ENCODE measurements at regions not wholly inside any gene's neighbourhood (a gene's known extent, or its start where the extent isn't known, plus 50 kb on each side); places are given as distances from the start of the nearest gene placed in this dataset.

GRCh38 chr15:47412802-47413201 is 304.5 kb upstream of the SEMA6D start:
- BruUV-seq (replicated peaks), result no TSS peak
- DNase-seq (ENCODE audit: low spot score), result no peak
- H3K9me3 ChIP-seq (ENCODE audit: low read depth, low read length, poor library complexity, severe bottlenecking), result no peaks in the 10 kb centered on the region
- H3K27me3 ChIP-seq (replicated peaks; ENCODE audit: insufficient read depth, low read depth, low read length, poor library complexity), result no peaks in the 10 kb centered on the region
- intact Hi-C loops (cut with micrococcal nuclease; ENCODE audit: unreplicated experiment), result no loop called here
- POLR2A ChIA-PET (ENCODE audit: low non-redundant PET), result no interaction called here
- peak overlapping the region; percentile 46 for H3K27ac ChIP-seq (ENCODE audit: low read depth, low read length, poor library complexity, severe bottlenecking)
- CTCF ChIA-PET, result no interaction called here
- no peaks in the 10 kb centered on the region for H3K36me3 ChIP-seq (ENCODE audit: insufficient read depth, low read length, poor library complexity, severe bottlenecking)
- TF ChIP-seq CTCF (conservative IDR thresholded peaks at IDR 0.05; ENCODE audit: low read depth, low read length) (no peak), EZH2 (IDR thresholded peaks at IDR 0.05; ENCODE audit: borderline replicate concordance, low read depth, low read length, poor library complexity, severe bottlenecking) (no peak)
- no peak overlapping the region for H3K4me3 ChIP-seq (ENCODE audit: low read depth, low read length, poor library complexity, severe bottlenecking)
- H3K4me1 ChIP-seq (ENCODE audit: insufficient read depth, low read length, poor library complexity, severe bottlenecking), result peaks cover 77% of the 10 kb centered on the region

- TF ChIP-seq EZH2 (IDR thresholded peaks at IDR 0.05; ENCODE audit: borderline replicate concordance, low read depth, low read length, poor library complexity, severe bottlenecking) (no peak), CTCF (conservative IDR thresholded peaks at IDR 0.05; ENCODE audit: low read depth, low read length) (no peak)
- DNase-seq (ENCODE audit: low spot score), result peak; percentile 50
- CTCF ChIA-PET, result no interaction called here
Observed at GRCh38 chr15:47414207-47414606, 303.1 kb upstream of the SEMA6D start.

GRCh38 chr15:47415539-47415971 is 301.8 kb upstream of the SEMA6D start:
- intact Hi-C loops (cut with micrococcal nuclease; ENCODE audit: unreplicated experiment), result no loop called here
- Histone ChIP-seq H3K4me1 (ENCODE audit: insufficient read depth, low read length, poor library complexity, severe bottlenecking) (peaks cover 66% of the 10 kb centered on the region), H3K27me3 (replicated peaks; ENCODE audit: insufficient read depth, low read depth, low read length, poor library complexity) (no peaks in the 10 kb centered on the region), H3K4me3 (ENCODE audit: low read depth, low read length, poor library complexity, severe bottlenecking) (peak overlapping the region; percentile 3), H3K9me3 (ENCODE audit: low read depth, low read length, poor library complexity, severe bottlenecking) (no peaks in the 10 kb centered on the region), H3K36me3 (ENCODE audit: insufficient read depth, low read length, poor library complexity, severe bottlenecking) (no peaks in the 10 kb centered on the region), H3K27ac (ENCODE audit: low read depth, low read length, poor library complexity, severe bottlenecking) (peak overlapping the region; percentile 89)
- BruUV-seq (replicated peaks), result no TSS peak
- ChIA-PET POLR2A (ENCODE audit: low non-redundant PET) (interaction anchor here (0.6 kb wide), 1 partner anchor 134 kb away, joined by 3 read pairs; no protein-coding TSS in a partner anchor), CTCF (no interaction called here)
- peak; percentile 91 for DNase-seq (ENCODE audit: low spot score)
- TF ChIP-seq CTCF (conservative IDR thresholded peaks at IDR 0.05; ENCODE audit: low read depth, low read length) (no peak), EZH2 (IDR thresholded peaks at IDR 0.05; ENCODE audit: borderline replicate concordance, low read depth, low read length, poor library complexity, severe bottlenecking) (no peak)

More at GRCh38 chr15:47414207-47414606, 303.1 kb upstream of the SEMA6D start:
- intact Hi-C loops (cut with micrococcal nuclease; ENCODE audit: unreplicated experiment), result no loop called here
- BruUV-seq (replicated peaks), result no TSS peak
- Histone ChIP-seq H3K27ac (ENCODE audit: low read depth, low read length, poor library complexity, severe bottlenecking) (peak overlapping the region; percentile 89), H3K4me1 (ENCODE audit: insufficient read depth, low read length, poor library complexity, severe bottlenecking) (peaks cover 71% of the 10 kb centered on the region), H3K9me3 (ENCODE audit: low read depth, low read length, poor library complexity, severe bottlenecking) (no peaks in the 10 kb centered on the region), H3K4me3 (ENCODE audit: low read depth, low read length, poor library complexity, severe bottlenecking) (no peak overlapping the region), H3K36me3 (ENCODE audit: insufficient read depth, low read length, poor library complexity, severe bottlenecking) (no peaks in the 10 kb centered on the region), H3K27me3 (replicated peaks; ENCODE audit: insufficient read depth, low read depth, low read length, poor library complexity) (no peaks in the 10 kb centered on the region)
- POLR2A ChIA-PET (ENCODE audit: low non-redundant PET), result no interaction called here
